ENCODE measurements at regions not wholly inside any gene's neighbourhood (a gene's known extent, or its start where the extent isn't known, plus 50 kb on each side); places are given as distances from the start of the nearest gene placed in this dataset.

DNA sequence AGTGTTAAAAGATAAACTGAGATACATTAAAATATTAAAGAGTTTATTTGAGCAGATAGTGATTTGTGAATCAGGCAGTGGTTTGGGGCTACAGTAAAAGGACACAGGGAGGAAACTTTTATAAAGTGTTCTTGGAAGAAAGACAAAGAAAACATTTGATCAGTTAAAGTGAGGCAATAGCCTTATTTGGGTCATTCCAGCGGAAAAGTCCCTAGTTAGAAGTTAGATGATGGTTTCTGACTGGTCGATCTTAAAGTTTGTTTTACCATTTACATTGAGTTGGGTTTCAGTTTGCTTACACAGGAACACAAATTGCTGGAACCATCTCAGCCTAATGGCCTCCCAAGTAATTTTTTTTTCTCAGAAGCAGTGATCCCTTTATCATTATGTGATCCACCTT lies 69.7 kb downstream of the PPP1R2C start (continued):
- TF ChIP-seq MAZ (CRISPR knock-in tag; conservative IDR thresholded peaks at IDR 0.05 in 1 of 2, IDR thresholded peaks at IDR 0.05 in 1 of 2) (no peak), ZFP1 (CRISPR knock-in tag; IDR thresholded peaks at IDR 0.05) (no peak), KAT2B (IDR thresholded peaks at IDR 0.05; ENCODE audit: low read depth, low read length) (no peak)

DNA sequence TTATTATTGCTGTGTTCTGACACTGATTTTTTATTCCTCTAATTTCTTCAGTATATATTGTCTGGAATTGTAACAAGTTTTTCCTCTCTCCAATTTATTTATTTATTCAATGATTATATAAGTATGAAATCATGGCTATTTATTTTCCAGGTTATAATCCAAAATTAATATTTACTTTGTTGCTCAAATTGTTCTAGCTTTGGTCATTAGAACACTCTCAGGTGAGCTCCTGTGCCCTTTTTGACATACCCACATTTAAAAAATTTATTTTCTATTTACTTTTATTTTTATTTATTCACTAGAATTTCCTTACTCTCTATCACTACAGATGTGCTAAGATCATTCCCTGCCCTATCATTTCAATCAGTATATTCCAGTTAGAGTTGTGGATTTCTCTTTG lies 70.2 kb downstream of the PPP1R2C start:
- no peak overlapping the region for H3K4me3 ChIP-seq
- intact Hi-C loops (cut with micrococcal nuclease) = no loop called here
- no peak overlapping the region for H2AFZ ChIP-seq (ENCODE audit: low read depth, low read length)
- no peaks in the 10 kb centered on the region for H3K9me3 ChIP-seq (replicated peaks; ENCODE audit: control insufficient read depth, insufficient read depth, low read depth, low read length)
- no peak overlapping the region for H3K4me2 ChIP-seq (ENCODE audit: insufficient read depth, low read length)
- DNase-seq (ENCODE audit: extremely low read depth in 1 of 4, low spot score in 3 of 4) (no peak), ATAC-seq (no peak), FAIRE-seq (no peak)
- TF ChIP-seq HNRNPUL1 (IDR thresholded peaks at IDR 0.05; ENCODE audit: low read length) (no peak), ZBTB26 (CRISPR knock-in tag; IDR thresholded peaks at IDR 0.05) (no peak), TBL1XR1 (IDR thresholded peaks at IDR 0.05; ENCODE audit: low read length in 2 of 2) (no peak), WHSC1 (IDR thresholded peaks at IDR 0.05; ENCODE audit: low read length) (no peak)
- no peaks in the 10 kb centered on the region for H3K9me1 ChIP-seq (ENCODE audit: control insufficient read depth, insufficient read depth, low read length)
- CTCF ChIA-PET (ENCODE audit: low intra/inter-chr PET ratio) = interaction anchor here (0.6 kb wide), 1 partner anchor 70 kb away, joined by 3 read pairs; the partner anchor contains the start of gene PPP1R2C
- H3K27ac ChIP-seq (ENCODE audit: extremely low read depth, low read depth, low read length) = no peak overlapping the region
- no peaks in the 10 kb centered on the region for H3K79me2 ChIP-seq (ENCODE audit: control insufficient read depth, insufficient read depth, low read length)
- no peaks in the 10 kb centered on the region for H3K4me1 ChIP-seq (replicated peaks in 1 of 2; ENCODE audit: control insufficient read depth in 2 of 2, insufficient read depth in 2 of 2, low read length in 2 of 2)
- H3K9ac ChIP-seq (ENCODE audit: insufficient read depth in 1 of 2, low read depth in 2 of 2, low read length in 2 of 2) = no peak overlapping the region
- H4K20me1 ChIP-seq (replicated peaks; ENCODE audit: control insufficient read depth, insufficient read depth, low read length) = no peaks in the 10 kb centered on the region
- no peaks in the 10 kb centered on the region for H3K27me3 ChIP-seq (ENCODE audit: control insufficient read depth in 2 of 2, insufficient read depth in 2 of 2, low read length in 2 of 2)
- no TSS peak for BruUV-seq (replicated peaks)
- POLR2A ChIA-PET = no interaction called here
- in situ Hi-C loops (cut with MboI) = no loop called here
- no peaks in the 10 kb centered on the region for H3K36me3 ChIP-seq (ENCODE audit: control insufficient read depth, insufficient read depth, low read length)
